HG02610 (cell line): ENCODE measurements at regions not wholly inside any gene's neighbourhood (a gene's known extent, or its start where the extent isn't known, plus 50 kb on each side); places are given as distances from the start of the nearest gene placed in this dataset.

Source experiments
- ATAC-seq: cut with Tn5 transposase; IDR thresholded peaks from one replicate; pipeline ENCODE4 v1.9.1; 2021; ENCODE audit warnings: mild to moderate bottlenecking, moderate library complexity; ENCODE audit not compliant: unreplicated experiment

DNA sequence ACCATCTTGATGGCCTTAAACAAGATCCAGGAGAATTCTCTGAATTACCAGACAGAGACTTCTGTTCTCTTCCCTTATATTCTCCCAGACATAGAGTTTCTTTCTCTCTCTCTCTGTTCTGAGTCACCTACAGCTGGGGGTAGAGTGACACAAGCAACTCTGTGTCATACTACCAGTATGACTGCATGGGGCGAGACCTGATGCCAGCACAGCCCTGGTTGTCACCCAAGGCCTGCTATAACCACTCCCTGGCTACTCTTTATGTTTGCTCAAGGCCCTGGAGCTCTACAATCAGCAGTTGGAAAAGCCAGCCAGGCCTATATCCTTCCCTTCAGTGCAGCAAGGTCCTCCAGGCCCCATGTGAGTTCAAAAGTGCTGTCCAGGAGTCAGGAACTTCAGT, 114.2 kb upstream of the TENT5D start:
- ATAC-seq, result no peak

GRCh38 chrX:80312448-80312847, 107.8 kb upstream of the TENT5D start:
- no peak for ATAC-seq

DNA sequence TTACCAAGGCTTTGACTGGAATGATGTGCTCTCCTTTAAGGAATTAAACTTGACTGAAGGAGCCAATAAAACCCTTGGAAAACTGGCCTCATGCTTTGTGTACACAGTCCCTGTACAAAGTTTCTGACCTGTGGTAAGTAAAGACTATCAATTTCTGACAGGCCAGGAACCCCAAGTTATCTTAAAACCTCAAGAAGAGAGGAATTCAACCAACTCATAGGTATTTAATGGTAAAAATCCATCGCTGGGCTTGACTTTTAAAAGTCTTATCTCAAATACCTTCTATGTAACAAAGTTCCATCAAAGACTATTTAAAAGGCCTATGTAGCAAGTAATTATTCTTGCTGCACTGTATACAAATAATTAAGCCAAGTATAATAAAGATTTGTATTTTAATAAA, 103.7 kb upstream of the TENT5D start:
- ATAC-seq, result no peak

GRCh38 chrX:80317646-80318045, 102.6 kb upstream of the TENT5D start:
- no peak for ATAC-seq

GRCh38 chrX:80331285-80331684, 89.0 kb upstream of the TENT5D start:
- no peak for ATAC-seq

DNA sequence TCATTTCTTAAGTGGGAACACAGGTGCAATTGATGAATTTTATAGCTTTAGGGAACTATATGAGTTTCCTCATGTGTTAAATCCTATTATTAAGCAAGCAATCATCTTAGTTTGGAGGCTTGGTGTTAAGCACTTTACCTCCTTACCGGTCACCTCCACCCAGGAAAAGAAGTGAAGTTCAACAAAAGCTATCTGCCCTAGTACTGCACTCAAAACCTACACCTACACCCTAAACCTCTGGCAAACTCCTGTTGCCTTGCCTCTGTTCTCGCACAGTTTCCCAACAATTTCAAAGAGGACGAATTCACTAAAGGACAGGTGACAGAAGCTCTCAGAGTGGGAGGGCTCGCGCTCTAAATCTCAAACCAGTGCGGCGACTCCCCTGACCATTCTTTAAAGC, 85.7 kb upstream of the TENT5D start:
- no peak for ATAC-seq

DNA sequence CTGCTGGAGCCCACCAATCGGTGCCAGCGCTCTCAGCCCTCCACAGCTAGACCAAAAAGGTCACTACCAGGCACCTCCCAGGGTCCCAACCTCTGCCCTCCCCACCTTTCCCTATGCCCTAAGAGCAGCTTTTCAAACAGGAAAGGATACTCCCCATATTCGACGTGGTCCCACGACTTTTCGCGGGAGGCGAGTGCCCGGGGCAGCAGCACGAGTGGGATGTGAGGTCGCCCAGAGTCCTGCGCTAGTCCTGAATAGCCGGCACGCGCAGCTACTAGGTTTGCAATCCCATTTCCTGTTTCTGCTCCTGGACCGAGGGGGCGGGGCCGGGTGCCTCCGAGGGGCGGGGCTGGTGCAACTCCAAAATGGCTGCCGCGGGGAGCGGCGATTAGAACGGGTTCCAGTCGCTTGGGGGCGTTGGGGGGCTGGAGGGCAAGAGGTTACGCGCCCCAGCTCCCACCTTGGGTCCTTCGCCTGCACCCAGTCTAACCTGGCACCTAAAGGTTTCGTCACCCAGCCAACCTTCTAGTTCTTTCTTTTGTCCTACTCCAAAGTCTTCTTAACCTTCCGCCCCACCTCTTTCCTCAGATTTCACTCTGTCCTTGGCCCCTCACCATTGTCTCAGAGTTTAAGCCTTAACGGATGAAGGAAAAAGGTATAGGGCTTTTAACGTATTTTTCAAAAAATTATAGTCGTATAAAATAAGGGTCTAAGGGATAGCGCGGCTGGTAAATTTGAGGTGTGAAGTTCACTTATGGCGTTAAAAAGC, 85.0 kb upstream of the TENT5D start:
- no peak for ATAC-seq

DNA sequence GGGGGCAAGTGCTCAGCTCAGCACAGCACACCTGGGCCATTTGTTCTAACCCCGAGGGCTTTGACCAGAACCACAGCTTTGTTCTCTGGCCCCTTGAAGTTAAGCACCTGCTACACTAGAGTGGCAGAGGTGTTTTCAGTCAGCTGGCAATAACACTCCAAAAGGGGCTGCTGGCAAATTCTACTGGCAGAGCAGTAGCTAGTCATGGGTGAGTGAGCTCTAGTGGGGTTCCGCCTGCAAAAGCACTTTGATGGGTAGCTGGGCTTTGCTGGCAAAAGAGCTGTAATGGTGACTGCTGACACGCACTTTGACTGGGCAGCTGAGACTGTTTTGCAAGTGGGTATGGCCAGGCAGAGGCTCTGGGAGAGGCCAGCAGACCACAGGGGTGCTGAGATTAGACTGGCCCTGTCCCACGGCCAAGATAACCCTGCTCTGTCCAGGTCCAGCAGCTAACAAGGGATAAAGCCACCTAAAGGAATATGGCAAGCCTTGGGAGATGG, 65.2 kb upstream of the TENT5D start:
- no peak for ATAC-seq
